Fibroblast of skin of back (primary cell): ENCODE measurements at regions not wholly inside any gene's neighbourhood (a gene's known extent, or its start where the extent isn't known, plus 50 kb on each side); places are given as distances from the start of the nearest gene placed in this dataset.
"Not testable (repeated sequence)": the region's sequence is repeated elsewhere in the genome, so short reads cannot be mapped to it uniquely, and the experiment has no call there.

Experiments used
- DNase-seq: peaks from one replicate; pipeline ENCODE4 v3.0.0-alpha.2; 2013

GRCh38 chr3:151552589-151552988, 91.7 kb upstream of the IGSF10 start:
- peak; percentile 71 for DNase-seq

- no peak for DNase-seq
Measured at GRCh38 chr3:151550642-151551041, 89.8 kb upstream of the IGSF10 start.

- DNase-seq, result no peak
Measured at GRCh38 chr3:151550025-151550618, 89.3 kb upstream of the IGSF10 start.

- no peak for DNase-seq
Measured at GRCh38 chr3:151548195-151548594, 87.3 kb upstream of the IGSF10 start.

- DNase-seq, result no peak
Measured at GRCh38 chr3:151544164-151544548, 83.3 kb upstream of the IGSF10 start.

GRCh38 chr3:151541178-151541577, 80.3 kb upstream of the IGSF10 start:
- peak; percentile 72 for DNase-seq

- DNase-seq, result no peak
Measured at GRCh38 chr3:151539599-151539998, 78.7 kb upstream of the IGSF10 start.

GRCh38 chr3:151538456-151539393, 77.9 kb upstream of the IGSF10 start:
- DNase-seq, result peak; percentile 53

- peak; percentile 69 for DNase-seq
Measured at GRCh38 chr3:151537726-151538125, 76.9 kb upstream of the IGSF10 start.

GRCh38 chr3:151526757-151527156, 65.9 kb upstream of the IGSF10 start:
- DNase-seq, result no peak

GRCh38 chr3:151520105-151520504, 59.2 kb upstream of the IGSF10 start:
- no peak for DNase-seq

GRCh38 chr3:151511433-151511832, 50.6 kb upstream of the IGSF10 start:
- DNase-seq, result not testable (repeated sequence)
